CD4-positive, alpha-beta T cell treated with Interleukin-10 for 1 hour (primary cell): ENCODE measurements at regions not wholly inside any gene's neighbourhood (a gene's known extent, or its start where the extent isn't known, plus 50 kb on each side); places are given as distances from the start of the nearest gene placed in this dataset.
A peak's percentile ranks its signal among the peaks of the same experiment; 100 is the strongest.
"Not testable (repeated sequence)": the region's sequence is repeated elsewhere in the genome, so short reads cannot be mapped to it uniquely, and the experiment has no call there.

Source experiments
- DNase-seq: peaks from one replicate; pipeline ENCODE4 v3.0.0-alpha.2; 2020

GRCh38 chr5:109630093-109630492 lies 59.6 kb upstream of the MAN2A1 start:
- DNase-seq: no peak

- no peak for DNase-seq
Measured at GRCh38 chr5:109628591-109628990, 61.1 kb upstream of the MAN2A1 start.

GRCh38 chr5:109621266-109621665 lies 68.5 kb upstream of the MAN2A1 start:
- not testable (repeated sequence) for DNase-seq

DNA sequence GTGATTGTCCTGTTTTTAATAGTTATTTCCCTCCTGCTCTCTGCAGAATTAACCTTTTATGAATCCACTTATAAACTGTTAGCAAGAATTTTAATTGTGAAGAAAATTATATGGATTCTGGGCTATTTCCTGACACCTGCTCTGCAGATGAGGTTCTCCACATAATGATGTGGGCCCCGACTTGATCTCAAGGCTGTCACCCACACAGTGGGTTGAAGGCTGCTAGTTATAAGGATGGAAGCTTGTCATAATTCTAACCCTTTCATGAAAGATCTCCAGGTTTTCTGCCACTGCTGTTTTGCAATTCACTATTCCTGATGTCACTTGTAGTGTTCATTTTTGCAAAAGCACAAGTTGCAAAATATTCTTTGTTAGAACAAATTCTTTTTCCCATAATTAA lies 69.1 kb upstream of the MAN2A1 start:
- no peak for DNase-seq

DNA sequence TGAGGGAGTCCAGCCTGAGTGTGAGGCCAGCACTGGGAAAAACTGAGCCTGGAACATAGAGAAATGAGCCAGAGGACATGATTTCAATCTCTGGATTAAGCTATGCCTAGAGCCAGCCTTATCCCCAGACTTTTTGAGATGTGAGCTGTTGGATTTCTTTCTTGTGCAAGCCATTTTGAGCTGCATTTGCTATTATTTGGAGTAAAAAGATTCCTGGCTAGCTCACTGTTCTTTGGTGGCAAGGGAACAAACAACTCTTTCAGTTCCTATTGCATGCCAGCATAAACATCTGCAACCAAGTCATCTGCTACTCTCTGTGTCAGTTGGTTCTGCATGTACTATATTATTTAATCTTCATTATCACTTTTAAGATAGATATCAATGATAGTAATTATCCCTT lies 70.1 kb upstream of the MAN2A1 start:
- no peak for DNase-seq

DNA sequence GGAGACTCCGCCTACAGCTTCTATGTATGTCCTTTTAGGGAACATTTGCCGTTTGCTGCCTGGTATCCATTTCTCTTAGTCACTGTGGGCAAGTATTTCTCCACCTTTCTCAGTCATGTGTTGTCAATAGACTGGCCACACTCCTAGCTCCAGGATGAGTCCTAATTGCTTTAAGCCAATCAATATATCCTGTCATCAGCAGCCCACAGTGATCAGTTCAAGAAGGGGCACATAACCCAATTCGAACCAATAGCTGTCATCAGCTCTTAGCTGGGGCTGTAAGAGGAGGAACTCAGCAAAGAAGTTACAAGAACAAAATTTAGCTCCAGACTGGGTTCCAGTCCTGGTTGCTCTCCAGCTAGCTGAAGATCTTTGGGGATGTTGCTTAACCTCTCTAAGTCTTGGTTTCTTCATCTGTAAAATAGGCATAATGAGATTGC lies 70.7 kb upstream of the MAN2A1 start:
- DNase-seq: no peak

DNA sequence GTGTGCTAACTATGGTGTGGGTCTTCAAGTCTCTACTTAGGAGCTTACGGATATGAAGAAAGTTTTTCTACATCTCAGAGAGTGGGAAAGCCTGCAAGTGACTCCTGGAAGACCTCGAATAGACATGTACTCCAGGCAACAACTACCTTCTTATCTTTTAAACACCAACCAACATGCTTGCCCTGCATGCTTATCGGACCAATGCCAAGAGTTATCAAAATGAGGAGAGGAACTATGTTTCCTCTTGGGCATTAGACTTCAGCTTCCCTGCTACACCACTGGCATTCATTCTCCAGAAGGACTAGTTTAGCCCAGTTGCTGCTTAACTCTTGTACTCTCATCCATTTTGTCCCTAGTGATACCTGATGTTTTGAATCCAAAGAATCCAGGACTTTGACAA lies 74.7 kb upstream of the MAN2A1 start:
- DNase-seq: no peak

DNA sequence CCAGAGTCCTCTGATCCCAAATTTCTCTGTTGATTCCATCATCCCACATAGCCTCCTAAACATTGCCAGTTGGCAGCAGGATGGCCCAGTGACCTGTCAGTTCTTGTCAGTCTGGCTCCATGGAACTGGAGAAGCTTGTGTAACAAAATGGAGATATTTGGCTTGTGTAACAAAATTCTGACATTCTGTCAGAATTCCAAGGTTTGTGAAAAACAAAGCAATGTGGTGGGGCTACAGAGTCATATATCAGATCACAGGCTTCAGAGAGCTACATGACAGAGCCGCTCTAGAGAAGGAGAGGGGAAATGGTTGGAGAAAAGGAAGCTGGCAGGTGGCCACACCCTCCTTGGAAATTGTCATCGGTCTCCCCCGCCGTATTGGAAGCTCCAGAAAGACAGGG lies 75.4 kb upstream of the MAN2A1 start:
- DNase-seq: no peak

GRCh38 chr5:109612278-109612905 lies 77.3 kb upstream of the MAN2A1 start:
- DNase-seq: no peak

DNA sequence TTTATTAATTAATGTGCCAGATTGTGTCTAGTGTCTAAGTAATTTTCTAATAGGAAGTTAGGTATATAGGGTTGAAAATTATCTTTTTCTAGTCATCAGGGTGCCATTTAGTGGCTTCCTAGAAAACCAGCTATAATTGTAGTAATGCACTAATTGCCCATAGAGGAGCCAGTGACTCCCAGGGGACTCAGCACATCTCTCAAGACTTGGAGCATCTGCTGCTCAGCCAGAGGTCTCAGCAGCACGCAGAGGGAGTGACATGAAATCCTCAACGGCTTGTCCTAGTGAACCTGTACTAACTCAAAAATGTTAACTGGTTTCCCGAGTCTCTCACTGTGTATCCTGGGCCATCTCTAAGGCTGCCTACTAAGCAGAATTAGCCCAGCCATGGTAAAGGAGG lies 78.2 kb upstream of the MAN2A1 start:
- DNase-seq: no peak

DNA sequence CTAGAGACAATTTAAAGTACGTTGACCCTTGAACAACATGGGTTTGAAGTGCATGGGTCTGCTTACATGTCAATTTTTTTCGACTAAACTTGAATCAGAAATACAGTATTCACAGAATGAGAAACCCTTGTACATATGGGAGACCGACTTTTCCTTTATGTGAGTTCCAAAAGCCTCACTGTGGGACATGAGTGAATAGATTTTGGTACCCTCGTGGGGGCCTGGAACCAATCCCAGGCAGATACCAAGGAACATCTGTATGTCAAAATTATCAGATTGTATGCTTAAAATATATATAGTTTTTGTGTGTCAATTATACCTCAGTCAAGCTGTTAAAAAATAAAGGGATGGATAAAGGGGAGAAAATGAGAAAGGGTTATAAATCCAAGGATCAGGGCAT lies 78.7 kb upstream of the MAN2A1 start:
- no peak for DNase-seq

- DNase-seq: no peak
Measured at GRCh38 chr5:109610581-109610980, 79.1 kb upstream of the MAN2A1 start.

- DNase-seq: no peak
Measured at GRCh38 chr5:109605207-109605730, 84.5 kb upstream of the MAN2A1 start.

DNA sequence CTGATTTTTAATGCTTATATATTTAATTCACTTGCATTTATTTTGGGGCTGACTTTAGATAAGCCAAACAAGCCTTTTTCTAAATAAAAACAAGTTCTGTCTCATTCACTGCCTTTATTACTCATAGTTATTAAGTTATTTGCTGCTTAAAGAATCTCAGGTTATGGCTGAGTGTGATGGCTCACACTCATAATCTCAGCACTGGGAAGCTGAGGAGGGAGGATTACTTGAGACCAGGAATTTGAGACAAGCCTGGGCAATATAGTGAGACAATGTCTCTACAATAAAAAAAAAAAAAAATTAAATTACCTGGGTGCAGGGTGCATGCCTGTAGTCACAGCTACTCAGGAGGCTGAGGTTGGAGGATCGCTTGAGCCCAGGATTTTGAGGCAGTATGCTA lies 85.0 kb upstream of the MAN2A1 start:
- no peak for DNase-seq

DNA sequence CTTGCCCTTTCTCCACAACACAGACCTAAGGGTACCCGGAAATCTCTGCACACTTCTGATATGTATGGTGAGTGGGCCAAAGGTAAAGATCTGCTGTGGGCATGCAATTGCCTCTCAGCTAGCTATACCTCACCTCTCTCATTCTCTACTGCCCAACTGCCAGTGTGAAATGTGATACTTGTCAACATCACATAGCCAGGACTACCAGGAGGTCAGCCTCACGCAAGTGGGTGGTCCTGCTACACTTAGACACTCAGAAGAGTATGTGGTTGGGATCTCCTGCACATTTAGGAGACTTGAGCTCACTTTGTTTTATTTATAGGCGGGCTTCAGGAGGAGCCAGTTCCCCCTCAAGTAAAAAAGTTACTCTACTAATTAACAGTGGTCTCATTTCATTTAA lies 88.0 kb upstream of the MAN2A1 start:
- DNase-seq: no peak

- DNase-seq: no peak
Measured at GRCh38 chr5:109597893-109598292, 91.8 kb upstream of the MAN2A1 start.

DNA sequence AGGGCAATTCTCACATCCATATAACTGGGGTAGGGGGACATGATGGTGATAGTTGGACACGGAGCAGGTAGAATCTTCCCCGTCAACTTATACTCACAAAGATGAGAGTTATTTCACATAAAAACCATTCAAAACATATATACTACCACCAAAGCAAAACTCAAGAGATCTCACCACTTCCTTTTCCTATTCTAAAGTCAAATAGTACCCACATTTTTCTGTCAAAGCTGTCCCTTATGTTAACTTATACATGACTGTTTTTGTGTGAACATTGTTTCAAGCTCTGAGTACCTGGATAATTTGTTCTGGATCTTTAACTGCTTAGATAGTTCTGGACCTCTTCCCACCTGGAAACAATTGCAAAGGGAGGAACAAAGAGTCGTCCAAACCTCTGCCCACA lies 95.5 kb upstream of the MAN2A1 start:
- DNase-seq: no peak

- DNase-seq: no peak
Measured at GRCh38 chr5:109590799-109591198, 98.9 kb upstream of the MAN2A1 start.

GRCh38 chr5:109589986-109590385 lies 99.7 kb upstream of the MAN2A1 start:
- DNase-seq: peak; percentile 31

- no peak for DNase-seq
Measured at GRCh38 chr5:109589239-109589638, 100.5 kb upstream of the MAN2A1 start.

DNA sequence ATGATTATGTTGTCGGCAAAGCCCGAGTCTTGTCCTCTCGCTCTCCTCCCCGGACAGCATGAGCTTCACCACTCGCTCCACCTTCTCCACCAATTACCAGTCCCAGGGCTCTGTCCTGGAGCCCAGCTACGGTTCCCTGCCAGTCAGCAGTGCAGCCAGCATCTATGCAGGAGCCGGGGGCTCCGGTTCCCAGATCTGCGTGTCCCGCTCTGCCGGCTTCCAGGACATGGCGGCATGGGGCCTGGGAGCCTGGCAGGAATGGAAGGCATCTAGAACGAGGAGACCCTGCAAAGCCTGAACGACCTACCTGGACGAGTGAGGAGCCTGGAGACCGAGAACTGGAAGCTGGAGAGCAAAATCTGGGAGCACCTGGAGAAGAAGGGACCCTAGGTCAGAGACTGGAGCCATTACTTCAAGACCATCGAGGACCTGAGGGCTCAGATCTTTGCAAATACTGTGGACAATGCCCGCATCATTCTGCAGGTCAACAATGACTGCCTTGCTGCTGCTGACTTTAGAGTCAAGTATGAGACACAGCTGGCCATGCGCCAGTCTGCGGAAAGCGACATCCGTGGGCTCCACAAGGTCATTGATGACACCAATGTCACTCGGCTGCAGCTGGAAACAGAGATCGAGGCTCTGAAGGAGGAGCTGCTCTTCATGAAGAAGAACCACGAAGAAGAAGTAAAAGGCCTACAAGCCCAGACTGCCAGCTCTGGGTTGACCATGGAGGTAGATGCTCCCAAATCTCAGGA lies 101.3 kb upstream of the MAN2A1 start:
- DNase-seq: no peak

GRCh38 chr5:109584986-109585599 lies 104.6 kb upstream of the MAN2A1 start:
- no peak for DNase-seq

DNA sequence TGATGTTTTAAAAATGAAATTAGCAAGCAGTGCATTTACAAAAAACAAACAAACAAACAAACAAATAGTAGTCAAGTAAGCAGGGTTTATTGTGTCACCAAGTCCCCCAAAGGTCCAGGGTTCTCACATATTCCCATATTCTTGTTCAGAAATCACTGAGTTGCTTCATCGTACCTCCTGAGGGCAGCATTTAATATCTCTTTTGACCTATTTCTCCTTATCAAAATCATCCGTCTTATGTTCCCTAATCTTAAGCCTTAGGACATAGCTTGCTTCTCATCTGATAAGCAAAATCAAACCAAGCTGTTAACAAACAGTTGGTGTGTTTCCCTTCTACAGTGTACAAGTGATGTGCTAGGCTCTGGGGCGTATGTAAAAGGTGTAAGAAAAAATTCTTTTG lies 109.5 kb upstream of the MAN2A1 start:
- DNase-seq: no peak

DNA sequence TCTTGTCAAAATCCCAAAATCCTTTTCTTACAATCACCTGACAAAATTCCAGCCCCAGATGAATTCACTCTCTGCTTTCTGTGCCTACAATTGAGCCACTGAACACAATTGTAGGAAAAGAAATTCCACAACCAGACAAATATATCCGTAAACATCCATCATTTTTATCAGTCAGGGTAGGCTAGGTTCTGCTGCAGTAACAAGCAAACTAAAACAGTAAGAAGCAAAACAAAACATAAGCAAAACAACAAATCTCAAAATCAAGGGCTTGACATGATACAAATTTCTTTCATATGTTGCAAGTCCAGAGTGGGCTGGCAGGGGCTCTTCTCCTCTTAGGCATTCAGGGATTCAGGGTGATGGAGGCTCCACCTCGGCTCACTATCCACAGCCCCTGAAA lies 114.2 kb upstream of the MAN2A1 start:
- DNase-seq: no peak
